Stimulated activated CD4-positive, alpha-beta T cell treated with anti-CD3 and anti-CD28 coated beads, Interleukin-2, amount 100 ng/mL, for 48 hours (primary cell): ENCODE measurements at regions not wholly inside any gene's neighbourhood (a gene's known extent, or its start where the extent isn't known, plus 50 kb on each side); places are given as distances from the start of the nearest gene placed in this dataset.

ENCODE experiments used
- DNase-seq, 2 donors: peaks; one replicate each; pipeline ENCODE4 v3.0.0-alpha.2; 2020

DNA sequence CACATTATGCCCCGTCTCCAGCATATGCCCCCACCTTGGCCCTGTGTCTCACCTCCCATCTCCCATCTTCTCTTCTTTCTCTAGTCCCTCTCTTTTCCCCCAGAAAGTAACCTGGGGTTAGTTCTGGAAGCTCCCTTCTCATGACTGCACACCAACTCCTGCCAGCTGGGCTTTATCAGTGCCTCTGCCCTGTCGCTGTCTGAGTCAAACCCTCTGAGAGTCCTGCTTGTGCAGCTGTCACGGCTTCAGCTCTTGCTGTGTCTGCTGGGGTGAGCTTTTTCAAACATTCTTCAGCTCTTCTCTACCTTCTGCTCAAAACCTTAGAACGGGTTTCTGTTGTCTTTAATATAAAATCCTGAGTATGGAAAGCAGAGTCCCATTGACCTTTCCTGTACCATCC lies 304.5 kb upstream of the B3GAT1 start:
- DNase-seq: no peak

DNA sequence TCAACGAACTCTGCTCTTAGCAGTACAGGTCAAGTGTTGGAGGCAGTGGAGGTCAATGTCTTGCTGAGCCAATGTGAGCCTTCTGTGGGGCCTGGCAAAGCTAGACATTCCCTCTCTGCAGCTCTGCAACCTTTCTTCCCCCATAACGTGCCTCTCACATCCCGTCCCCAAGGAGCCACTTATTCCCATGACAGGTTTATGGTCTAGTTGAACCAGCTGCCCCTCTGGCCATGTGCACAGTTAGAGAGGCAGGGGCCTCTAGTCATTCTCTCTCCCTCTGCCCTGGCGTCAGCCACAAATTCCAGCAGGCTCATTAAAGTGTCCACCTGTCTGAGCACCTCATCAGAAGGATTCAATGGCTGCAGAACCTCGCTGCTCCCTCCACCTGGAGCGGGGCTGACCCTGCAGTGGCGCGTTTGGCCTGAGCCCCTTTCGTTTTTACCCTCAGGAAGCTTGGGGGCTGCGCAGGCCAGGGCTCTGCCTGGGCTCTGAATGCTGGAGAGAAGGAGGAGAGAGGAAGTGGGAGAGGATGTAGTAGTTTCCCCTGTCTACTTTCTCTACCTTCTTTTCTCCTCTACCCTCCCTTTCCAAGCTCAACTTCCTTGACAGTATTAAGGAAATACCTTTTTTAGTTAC lies 302.1 kb upstream of the B3GAT1 start:
- no peak for DNase-seq

DNA sequence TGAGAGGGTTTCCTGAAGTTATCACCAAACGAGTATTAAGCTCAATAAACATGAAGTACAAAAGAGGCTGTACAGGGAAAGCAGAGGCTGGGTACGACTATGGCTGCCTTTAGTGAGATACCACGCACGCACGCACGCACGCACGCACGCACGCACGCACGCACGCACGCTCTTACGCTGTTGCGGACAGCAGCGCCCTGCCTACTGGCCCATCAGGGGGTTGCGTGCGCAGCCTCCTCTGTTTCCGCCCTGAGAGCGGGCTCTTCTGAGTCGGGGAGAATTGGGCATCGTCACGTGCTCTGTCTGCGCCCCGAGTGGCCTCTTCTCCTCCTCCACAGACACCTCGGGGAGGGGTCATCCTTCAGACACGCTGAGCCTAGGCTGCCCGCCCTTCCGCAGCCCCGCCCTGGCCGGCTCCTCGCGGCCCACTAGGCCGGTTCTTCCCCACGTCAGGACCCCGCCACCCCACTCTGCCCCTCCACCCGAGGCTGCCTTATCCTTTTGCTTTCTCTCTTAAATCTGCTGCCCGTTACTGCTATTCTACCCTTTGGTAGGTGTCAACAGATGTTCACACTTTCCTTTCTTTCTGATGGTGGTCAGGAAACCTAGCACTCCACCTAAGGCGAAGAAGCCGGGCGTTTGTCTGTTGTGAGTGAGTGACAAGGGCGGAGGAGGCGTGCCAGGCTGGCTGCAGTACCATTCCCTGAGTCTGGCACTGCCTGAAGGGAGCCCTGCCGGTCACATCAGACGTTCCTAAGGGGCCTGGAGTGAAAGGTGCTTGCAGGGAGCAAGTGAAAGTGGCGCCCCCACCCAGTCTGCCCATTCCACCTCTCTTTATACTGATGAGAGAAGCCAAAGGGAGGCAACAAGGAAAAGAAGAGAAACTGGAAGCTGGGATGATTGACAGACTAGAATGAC lies 300.4 kb upstream of the B3GAT1 start:
- no peak for DNase-seq

GRCh38 chr11:134711588-134711987 lies 299.5 kb upstream of the B3GAT1 start:
- DNase-seq: no peak

GRCh38 chr11:134710861-134711407 lies 298.9 kb upstream of the B3GAT1 start:
- no peak for DNase-seq

GRCh38 chr11:134705858-134706257 lies 293.8 kb upstream of the B3GAT1 start:
- DNase-seq: no peak

DNA sequence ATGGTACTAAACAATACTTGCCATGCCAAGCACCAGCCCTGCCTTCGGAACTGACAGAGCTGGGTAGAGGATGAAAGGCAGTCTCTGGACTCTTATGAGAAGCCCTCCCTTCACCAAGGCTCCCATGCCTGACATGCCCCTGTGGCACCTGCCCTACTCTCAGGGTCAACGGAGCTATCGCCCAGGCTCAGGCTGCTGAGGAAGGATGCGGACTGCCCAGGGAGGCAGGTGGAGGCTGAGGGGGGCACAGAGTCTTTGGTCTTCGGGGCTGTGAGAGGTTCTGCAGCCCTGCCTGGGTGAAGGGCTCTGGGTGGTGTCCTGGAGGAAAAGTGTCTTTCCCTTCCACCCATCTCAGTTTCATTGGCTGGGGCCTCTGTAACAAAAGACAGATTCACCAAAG lies 290.8 kb upstream of the B3GAT1 start:
- DNase-seq: no peak

DNA sequence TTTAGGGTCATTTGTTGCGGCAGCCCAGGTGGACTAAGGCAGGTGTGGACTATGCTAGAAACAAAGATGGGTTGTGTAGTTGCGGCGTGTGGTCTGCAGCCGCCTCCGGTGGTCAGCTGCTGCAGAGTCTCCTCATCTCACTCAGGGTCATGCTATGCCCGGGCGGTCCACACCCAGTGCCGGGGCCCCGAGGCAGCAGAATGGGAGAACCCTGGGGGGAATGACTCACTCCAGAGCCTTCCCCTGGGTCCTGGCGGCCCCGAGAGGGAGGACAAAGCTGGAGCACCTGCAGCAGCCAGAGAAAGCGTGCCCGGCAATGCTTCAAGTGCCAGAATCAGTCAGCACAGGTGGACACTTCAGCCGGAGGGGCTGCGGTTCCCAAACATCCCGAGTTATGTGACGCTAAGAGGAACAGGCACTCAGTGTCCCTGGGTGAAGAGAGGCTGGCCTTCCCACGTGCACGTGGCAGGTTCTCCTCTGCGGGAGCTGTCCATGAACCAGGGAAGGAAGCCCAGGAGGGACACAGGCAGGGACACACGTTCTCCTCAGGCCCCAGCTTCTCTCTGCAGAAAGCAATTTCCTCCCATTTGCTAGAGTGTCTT lies 289.6 kb upstream of the B3GAT1 start:
- DNase-seq: no peak

- no peak for DNase-seq
Observed at GRCh38 chr11:134700101-134700640, 288.1 kb upstream of the B3GAT1 start.

DNA sequence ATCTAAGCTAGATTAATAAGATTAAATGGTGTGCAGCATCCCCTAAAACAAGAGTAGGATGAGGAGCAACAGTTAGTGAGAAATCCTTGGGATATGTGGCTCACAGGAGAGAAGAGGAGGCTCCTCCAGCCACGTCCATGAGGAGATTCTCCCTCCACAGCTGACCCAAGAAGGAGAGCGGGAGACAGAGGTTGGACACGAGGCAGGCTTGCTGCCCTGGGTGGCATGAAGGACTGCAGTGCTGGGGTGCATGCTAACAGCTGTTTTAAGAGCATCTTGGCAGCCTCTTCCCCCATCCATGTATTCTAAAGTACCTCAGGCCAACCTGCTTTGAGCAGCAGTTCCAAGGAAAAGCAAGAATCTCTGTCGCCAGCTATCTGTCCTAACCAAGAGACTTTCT lies 284.4 kb upstream of the B3GAT1 start:
- no peak for DNase-seq

DNA sequence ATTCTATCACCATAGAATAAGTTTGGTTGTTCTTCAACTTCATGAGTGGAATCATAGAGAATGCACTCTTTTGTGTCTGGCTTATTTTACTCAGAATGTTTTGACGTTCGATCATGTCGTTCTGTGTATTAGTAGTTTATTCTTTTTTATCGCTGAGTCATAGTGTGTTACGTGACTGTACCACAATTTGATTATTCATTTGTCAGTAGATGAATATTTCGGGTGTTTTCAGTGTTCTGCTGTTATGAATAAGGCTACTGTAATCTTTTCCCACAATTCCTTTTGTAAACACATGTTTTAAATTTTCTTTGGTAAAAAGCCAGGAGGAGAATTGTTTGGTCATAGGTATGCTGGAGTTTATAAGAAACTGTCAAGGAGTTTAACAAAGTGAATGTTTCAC lies 279.9 kb upstream of the B3GAT1 start:
- no peak for DNase-seq

DNA sequence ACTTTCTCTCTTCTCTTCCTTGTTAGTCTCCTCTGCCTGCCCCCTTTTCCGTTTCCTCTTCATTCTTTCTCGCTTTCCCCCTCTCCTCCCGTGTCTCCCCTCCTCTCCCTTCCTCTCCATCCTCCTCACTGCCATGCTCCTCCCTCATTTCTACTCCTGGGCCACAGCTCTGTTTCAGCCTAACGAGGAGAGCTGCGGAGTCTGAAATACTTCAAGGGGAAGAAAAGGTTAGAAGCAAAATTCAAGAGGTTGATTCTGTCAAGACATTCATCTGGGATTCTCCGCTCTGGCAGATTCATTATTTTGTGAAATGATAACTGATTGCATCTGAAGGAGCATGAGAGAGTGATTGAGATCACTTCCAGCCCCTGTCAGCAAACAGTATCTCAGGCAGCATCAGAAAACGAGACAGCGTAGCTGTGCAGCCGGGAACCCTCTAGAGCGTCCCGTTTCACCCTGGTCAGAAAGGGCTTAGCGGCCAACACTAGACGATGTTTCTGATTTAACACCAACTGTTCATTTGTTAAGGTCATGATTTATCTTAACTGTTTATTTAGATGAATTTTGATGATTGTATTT lies 279.3 kb upstream of the B3GAT1 start:
- DNase-seq: no peak

DNA sequence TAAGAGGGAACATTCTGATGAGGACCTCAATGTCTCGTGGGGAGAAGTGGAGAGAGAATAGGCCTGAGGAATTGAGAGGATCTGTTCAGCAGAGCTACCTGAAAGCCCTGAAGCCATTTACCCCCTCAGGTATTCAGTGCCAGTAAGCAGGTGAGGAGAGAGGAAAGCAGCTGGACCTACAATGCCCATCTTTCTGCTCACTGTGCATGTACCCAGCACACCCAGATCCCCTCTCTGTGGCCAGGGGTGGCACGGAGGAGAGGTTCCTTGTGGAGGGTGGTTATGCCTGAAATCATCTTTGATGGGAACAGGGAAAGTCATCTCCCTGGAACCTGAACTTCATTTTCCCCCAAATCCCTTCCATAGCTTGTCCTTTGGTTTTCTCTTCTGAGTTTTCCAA lies 277.8 kb upstream of the B3GAT1 start:
- no peak for DNase-seq

DNA sequence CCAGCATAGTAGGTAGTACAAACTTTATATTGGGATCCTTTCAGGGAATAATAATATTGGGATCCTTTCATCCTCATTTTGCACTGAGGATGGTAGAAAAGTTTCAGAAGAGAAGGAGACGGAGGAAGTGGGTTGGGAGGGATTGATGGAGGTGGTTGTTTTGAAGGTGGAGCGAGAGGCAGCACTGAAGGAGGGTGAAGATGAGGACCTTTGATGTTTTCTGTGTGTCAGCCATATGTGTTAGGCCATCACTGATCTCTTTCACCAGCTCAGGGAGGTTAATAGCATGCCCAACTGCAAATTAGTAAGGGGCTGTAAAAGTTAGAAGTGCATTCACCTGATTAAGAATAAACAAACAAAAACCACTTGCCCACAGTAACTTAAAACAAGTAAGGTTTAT lies 275.5 kb upstream of the B3GAT1 start:
- no peak for DNase-seq

GRCh38 chr11:134686460-134687061 lies 274.5 kb upstream of the B3GAT1 start:
- no peak for DNase-seq

GRCh38 chr11:134685793-134686380 lies 273.8 kb upstream of the B3GAT1 start:
- no peak for DNase-seq

GRCh38 chr11:134684576-134684975 lies 272.5 kb upstream of the B3GAT1 start:
- no peak for DNase-seq

DNA sequence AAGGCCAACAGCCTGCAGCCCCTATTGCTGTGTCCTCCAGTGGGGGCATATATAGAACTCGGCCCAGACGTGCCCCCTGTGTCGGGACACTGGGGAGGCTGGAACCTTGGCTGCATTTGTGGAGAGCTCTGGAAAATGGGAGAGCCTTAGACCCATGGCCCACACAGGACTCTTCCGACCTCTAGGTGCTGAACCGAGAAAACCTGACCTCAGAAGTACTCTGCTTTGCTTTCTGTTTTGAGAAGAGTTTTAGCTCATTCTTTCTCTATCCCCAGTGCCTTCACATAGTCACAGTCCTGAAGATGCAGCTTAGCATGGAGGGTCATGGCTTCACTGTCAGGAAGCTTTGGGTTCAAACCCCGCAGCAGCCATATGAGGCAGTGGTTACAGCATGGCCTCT lies 271.8 kb upstream of the B3GAT1 start:
- DNase-seq: no peak

DNA sequence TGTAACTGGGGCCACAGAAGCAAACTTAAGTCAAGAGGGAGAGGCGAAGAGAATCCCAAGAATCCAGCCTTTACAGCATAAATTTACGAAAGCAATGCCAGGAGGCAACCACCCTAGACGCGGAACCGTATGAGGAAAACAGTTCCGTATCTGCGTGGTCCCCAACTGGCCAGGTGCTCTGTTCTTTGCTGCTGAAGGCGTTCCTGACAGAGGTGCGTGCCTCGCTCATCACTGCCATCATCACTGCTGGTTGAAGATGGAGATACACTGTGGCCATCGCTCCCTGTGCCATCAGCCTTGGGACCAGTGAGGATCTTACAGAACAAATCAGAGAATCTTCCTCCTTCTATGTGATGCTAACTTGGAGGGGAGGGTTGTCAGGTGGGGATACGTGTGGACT lies 270.5 kb upstream of the B3GAT1 start:
- no peak for DNase-seq

DNA sequence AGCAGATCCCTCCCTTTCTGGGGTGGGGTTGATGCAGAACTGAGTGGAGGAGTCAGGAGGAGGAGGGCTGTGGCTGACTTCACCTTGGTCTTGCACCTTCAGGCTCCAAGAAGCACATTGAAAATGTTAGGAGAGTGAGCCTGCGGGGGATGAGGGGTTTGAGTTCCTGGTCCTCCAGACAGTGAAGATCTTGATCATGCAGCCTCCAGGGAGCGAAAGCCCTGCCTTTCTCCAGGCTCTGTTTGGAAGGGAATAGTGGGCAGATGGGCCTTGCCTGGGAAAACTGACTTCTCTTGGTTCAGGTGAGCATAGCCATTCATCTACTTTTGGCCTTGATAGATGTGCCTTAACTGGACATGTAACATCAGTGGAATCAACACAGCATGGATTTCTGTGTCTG lies 267.6 kb upstream of the B3GAT1 start:
- DNase-seq: no peak

- no peak for DNase-seq
Observed at GRCh38 chr11:134678744-134679143, 266.7 kb upstream of the B3GAT1 start.

DNA sequence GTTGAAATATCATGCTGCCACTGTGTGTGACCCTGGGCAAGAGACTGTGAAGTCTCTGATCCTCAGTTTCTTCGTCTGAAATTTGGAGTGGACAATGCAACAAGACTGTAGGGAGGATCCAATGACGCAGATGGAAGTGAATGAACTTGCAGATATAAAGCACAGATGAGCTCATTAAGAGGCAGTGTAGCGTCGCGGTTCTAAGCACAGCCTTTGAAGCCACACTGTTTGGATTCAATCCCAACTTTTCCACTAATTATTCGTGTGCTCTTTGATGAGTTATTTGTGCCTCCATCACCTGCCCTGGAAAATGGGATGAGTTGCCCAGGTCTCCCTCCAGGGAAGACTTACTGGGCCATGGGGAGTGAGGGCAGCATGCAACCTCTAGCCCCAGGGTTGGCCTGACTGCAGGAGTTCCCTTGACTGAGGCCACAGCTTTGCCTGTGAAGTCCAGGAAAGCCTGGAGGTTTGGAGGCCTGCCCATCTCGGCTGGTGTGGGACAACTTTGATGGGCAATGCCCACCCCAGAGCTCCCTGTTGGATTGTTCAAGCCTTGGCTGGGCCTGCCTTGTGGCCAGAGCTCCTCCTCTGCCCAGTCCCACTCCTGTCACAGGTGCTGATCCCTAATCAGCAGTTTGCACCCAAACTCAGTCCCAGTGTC lies 266.0 kb upstream of the B3GAT1 start:
- no peak for DNase-seq
